ENCODE measurements at regions not wholly inside any gene's neighbourhood (a gene's known extent, or its start where the extent isn't known, plus 50 kb on each side); places are given as distances from the start of the nearest gene placed in this dataset.

DNA sequence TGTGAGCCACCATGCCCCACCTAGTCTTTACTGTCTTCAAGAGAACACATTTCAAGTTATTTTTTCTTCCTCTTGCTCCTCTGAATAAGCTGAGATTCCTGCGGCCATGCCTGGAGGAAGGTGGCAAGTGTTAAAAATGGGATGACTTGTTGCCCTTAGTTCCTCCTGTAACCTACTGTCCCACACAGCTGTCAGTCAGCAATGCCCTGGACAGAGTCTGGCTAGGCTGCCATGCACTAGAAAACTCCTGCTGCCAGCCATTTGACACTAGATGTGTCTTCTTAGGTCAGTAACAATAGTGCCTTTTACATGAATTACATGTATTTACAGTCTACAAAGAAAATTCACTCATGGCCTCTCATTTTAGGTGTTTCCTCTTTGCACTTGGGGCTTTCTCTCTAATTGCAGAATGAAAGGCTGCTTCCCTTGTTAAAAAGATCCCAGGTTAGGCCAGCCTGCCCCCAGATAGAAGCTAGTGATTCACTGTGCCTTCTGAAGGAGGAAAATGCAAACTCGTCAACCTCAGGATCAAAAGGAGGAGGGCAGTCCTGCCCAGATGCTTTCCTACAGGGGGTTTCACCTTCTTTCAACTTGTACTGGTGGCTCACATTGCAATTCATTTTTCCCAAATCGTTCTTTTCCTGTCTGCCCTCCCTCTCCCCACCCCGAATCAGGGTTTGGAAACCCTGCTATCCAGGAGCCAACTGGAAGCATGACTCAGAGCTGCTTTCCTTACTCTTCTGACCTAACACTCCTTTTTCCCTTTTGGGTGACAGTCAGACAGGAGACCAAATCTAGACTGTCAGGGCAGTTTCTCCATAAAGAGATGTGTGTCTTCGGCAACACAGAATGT is 136.6 kb downstream of the SPAG6 start:
- peaks cover 10% of the 10 kb centered on the region for H3K4me1 Mint-ChIP-seq (ENCODE audit: low read depth)
- no peak overlapping the region for H3K27ac Mint-ChIP-seq
- H3K4me3 Mint-ChIP-seq (ENCODE audit: low read depth): no peak overlapping the region
- intact Hi-C loops (cut with micrococcal nuclease): no loop called here
- H3K9me3 Mint-ChIP-seq: no peaks in the 10 kb centered on the region
- H3K36me3 Mint-ChIP-seq (ENCODE audit: low read depth): no peaks in the 10 kb centered on the region
- peaks cover 27% of the 10 kb centered on the region for H3K27me3 Mint-ChIP-seq (ENCODE audit: low read depth)
- DNase-seq (ENCODE audit: low spot score): no peak

- Mint-ChIP-seq H3K4me1 (ENCODE audit: low read depth) (peaks cover 10% of the 10 kb centered on the region), H3K27ac (no peak overlapping the region), H3K36me3 (ENCODE audit: low read depth) (no peaks in the 10 kb centered on the region), H3K9me3 (no peaks in the 10 kb centered on the region), H3K27me3 (ENCODE audit: low read depth) (peaks cover 25% of the 10 kb centered on the region), H3K4me3 (ENCODE audit: low read depth) (no peak overlapping the region)
- intact Hi-C loops (cut with micrococcal nuclease): no loop called here
- no peak for DNase-seq (ENCODE audit: low spot score)
Measured at GRCh38 chr10:22483132-22483531, 137.8 kb downstream of the SPAG6 start.
